ENCODE measurements at regions not wholly inside any gene's neighbourhood (a gene's known extent, or its start where the extent isn't known, plus 50 kb on each side); places are given as distances from the start of the nearest gene placed in this dataset.

- no peaks in the 10 kb centered on the region for H3K9me3 ChIP-seq (replicated peaks)
- no peaks in the 10 kb centered on the region for H3K36me3 ChIP-seq
- H3K27ac ChIP-seq = no peak overlapping the region
- no peak for DNase-seq
- no peaks in the 10 kb centered on the region for H3K4me1 ChIP-seq
- H3K4me3 ChIP-seq = no peak overlapping the region
- 0 out of 2 replicates have a peak, but pooled peaks cover 2% of the 10 kb centered on the region for H3K27me3 ChIP-seq
Measured at GRCh38 chr19:33948651-33949335, 152.1 kb downstream of the KCTD15 start.

- H3K36me3 ChIP-seq = no peaks in the 10 kb centered on the region
- no peak for DNase-seq
- H3K4me3 ChIP-seq = no peak overlapping the region
- 0 out of 2 replicates have a peak, but pooled peaks cover 5% of the 10 kb centered on the region for H3K27me3 ChIP-seq
- no peaks in the 10 kb centered on the region for H3K9me3 ChIP-seq (replicated peaks)
- H3K27ac ChIP-seq = no peak overlapping the region
- no peaks in the 10 kb centered on the region for H3K4me1 ChIP-seq
Measured at GRCh38 chr19:33950091-33950750, 153.6 kb downstream of the KCTD15 start.

- Histone ChIP-seq H3K27me3 (peaks cover 5% of the 10 kb centered on the region; the same call in 1 of the 2 replicates), H3K4me3 (no peak overlapping the region), H3K36me3 (no peaks in the 10 kb centered on the region), H3K27ac (no peak overlapping the region), H3K4me1 (no peaks in the 10 kb centered on the region), H3K9me3 (replicated peaks) (no peaks in the 10 kb centered on the region)
- peak; percentile 9 to 17 for DNase-seq
Measured at GRCh38 chr19:33953023-33953422, 156.4 kb downstream of the KCTD15 start.

GRCh38 chr19:33953592-33953991 is 156.9 kb downstream of the KCTD15 start:
- Histone ChIP-seq H3K4me3 (no peak overlapping the region), H3K36me3 (no peaks in the 10 kb centered on the region), H3K4me1 (no peaks in the 10 kb centered on the region), H3K27ac (no peak overlapping the region), H3K27me3 (peaks cover 5% of the 10 kb centered on the region; the same call in 1 of the 2 replicates), H3K9me3 (replicated peaks) (no peaks in the 10 kb centered on the region)
- no peak for DNase-seq

- Histone ChIP-seq H3K27ac (no peak overlapping the region), H3K36me3 (no peaks in the 10 kb centered on the region), H3K4me1 (no peaks in the 10 kb centered on the region), H3K27me3 (peaks cover 5% of the 10 kb centered on the region; the same call in 1 of the 2 replicates), H3K9me3 (replicated peaks) (no peaks in the 10 kb centered on the region), H3K4me3 (no peak overlapping the region)
- no peak for DNase-seq
Measured at GRCh38 chr19:33954686-33955085, 158.0 kb downstream of the KCTD15 start.

- DNase-seq = no peak
- Histone ChIP-seq H3K4me3 (no peak overlapping the region), H3K9me3 (replicated peaks) (no peaks in the 10 kb centered on the region), H3K36me3 (no peaks in the 10 kb centered on the region), H3K27ac (no peak overlapping the region), H3K4me1 (no peaks in the 10 kb centered on the region), H3K27me3 (peaks cover 5% of the 10 kb centered on the region; the same call in 1 of the 2 replicates)
Measured at GRCh38 chr19:33956941-33957340, 160.3 kb downstream of the KCTD15 start.

- Histone ChIP-seq H3K27ac (no peak overlapping the region), H3K9me3 (replicated peaks) (no peaks in the 10 kb centered on the region), H3K36me3 (no peaks in the 10 kb centered on the region), H3K4me3 (no peak overlapping the region), H3K27me3 (peaks cover 5% of the 10 kb centered on the region; the same call in 1 of the 2 replicates), H3K4me1 (no peaks in the 10 kb centered on the region)
- DNase-seq = no peak
Measured at GRCh38 chr19:33957804-33958203, 161.1 kb downstream of the KCTD15 start.

- no peak for DNase-seq
- Histone ChIP-seq H3K36me3 (no peaks in the 10 kb centered on the region), H3K4me1 (no peaks in the 10 kb centered on the region), H3K27me3 (peaks cover 3% of the 10 kb centered on the region; the same call in 1 of the 2 replicates), H3K9me3 (replicated peaks) (no peaks in the 10 kb centered on the region), H3K27ac (no peak overlapping the region), H3K4me3 (no peak overlapping the region)
Measured at GRCh38 chr19:33960566-33960965, 163.9 kb downstream of the KCTD15 start.

- no peak for DNase-seq
- H3K27ac ChIP-seq = no peak overlapping the region
- peaks cover 3% of the 10 kb centered on the region; the same call in 1 of the 2 replicates for H3K27me3 ChIP-seq
- H3K36me3 ChIP-seq = no peaks in the 10 kb centered on the region
- H3K4me1 ChIP-seq = no peaks in the 10 kb centered on the region
- no peaks in the 10 kb centered on the region for H3K9me3 ChIP-seq (replicated peaks)
- H3K4me3 ChIP-seq = no peak overlapping the region
Measured at GRCh38 chr19:33962161-33962560, 165.5 kb downstream of the KCTD15 start.

- Histone ChIP-seq H3K36me3 (no peaks in the 10 kb centered on the region), H3K27me3 (0 out of 2 replicates have a peak, but pooled peaks cover 3% of the 10 kb centered on the region), H3K4me1 (no peaks in the 10 kb centered on the region), H3K27ac (no peak overlapping the region), H3K4me3 (no peak overlapping the region), H3K9me3 (replicated peaks) (no peaks in the 10 kb centered on the region)
- no peak for DNase-seq
Measured at GRCh38 chr19:33963514-33963913, 166.8 kb downstream of the KCTD15 start.

- no peaks in the 10 kb centered on the region for H3K36me3 ChIP-seq
- H3K9me3 ChIP-seq (replicated peaks) = no peaks in the 10 kb centered on the region
- no peaks in the 10 kb centered on the region for H3K27me3 ChIP-seq
- no peak overlapping the region for H3K27ac ChIP-seq
- no peak overlapping the region for H3K4me3 ChIP-seq
- no peak for DNase-seq
- H3K4me1 ChIP-seq = no peaks in the 10 kb centered on the region
Measured at GRCh38 chr19:33971073-33971472, 174.4 kb downstream of the KCTD15 start.

GRCh38 chr19:33977756-33978685 is 181.4 kb downstream of the KCTD15 start:
- H3K9me3 ChIP-seq (replicated peaks) = no peaks in the 10 kb centered on the region

GRCh38 chr19:33982706-33983105 is 186.0 kb downstream of the KCTD15 start:
- no peak overlapping the region for H3K4me3 ChIP-seq
- no peaks in the 10 kb centered on the region for H3K9me3 ChIP-seq (replicated peaks)
- H3K27ac ChIP-seq = no peak overlapping the region
- H3K36me3 ChIP-seq = no peaks in the 10 kb centered on the region
- DNase-seq = no peak
- H3K4me1 ChIP-seq = no peaks in the 10 kb centered on the region
- H3K27me3 ChIP-seq = no peaks in the 10 kb centered on the region

More at GRCh38 chr19:33977756-33978685, 181.4 kb downstream of the KCTD15 start:
- Histone ChIP-seq H3K4me3 (no peak overlapping the region), H3K4me1 (no peaks in the 10 kb centered on the region), H3K27me3 (no peaks in the 10 kb centered on the region), H3K27ac (no peak overlapping the region), H3K36me3 (no peaks in the 10 kb centered on the region)
- no peak for DNase-seq

- Histone ChIP-seq H3K4me1 (no peaks in the 10 kb centered on the region), H3K9me3 (replicated peaks) (0 out of 2 replicates have a peak, but pooled peaks cover 3% of the 10 kb centered on the region), H3K27me3 (no peaks in the 10 kb centered on the region), H3K36me3 (no peaks in the 10 kb centered on the region), H3K4me3 (no peak overlapping the region), H3K27ac (no peak overlapping the region)
- no peak for DNase-seq
Measured at GRCh38 chr19:33988601-33989000, 183.7 kb upstream of the LSM14A start.
